HG02642 (cell line): ENCODE measurements at regions not wholly inside any gene's neighbourhood (a gene's known extent, or its start where the extent isn't known, plus 50 kb on each side); places are given as distances from the start of the nearest gene placed in this dataset.
"Not testable (repeated sequence)": the region's sequence is repeated elsewhere in the genome, so short reads cannot be mapped to it uniquely, and the experiment has no call there.

Source experiments
- ATAC-seq: cut with Tn5 transposase; IDR thresholded peaks from one replicate; pipeline ENCODE4 v1.9.1; 2021; ENCODE audit warnings: mild to moderate bottlenecking; ENCODE audit not compliant: unreplicated experiment, poor library complexity

GRCh38 chr20:51271931-51272330 is 249.0 kb upstream of the KCNG1 start:
- ATAC-seq = no peak

GRCh38 chr20:51271289-51271688 is 248.4 kb upstream of the KCNG1 start:
- ATAC-seq = not testable (repeated sequence)

- no peak for ATAC-seq
Observed at GRCh38 chr20:51269671-51270070, 246.8 kb upstream of the KCNG1 start.

- ATAC-seq = no peak
Observed at GRCh38 chr20:51267679-51268078, 244.8 kb upstream of the KCNG1 start.

GRCh38 chr20:51266353-51266752 is 243.4 kb upstream of the KCNG1 start:
- no peak for ATAC-seq

- ATAC-seq = no peak
Observed at GRCh38 chr20:51265361-51265760, 242.5 kb upstream of the KCNG1 start.

GRCh38 chr20:51262240-51262639 is 239.3 kb upstream of the KCNG1 start:
- ATAC-seq = no peak

- ATAC-seq = no peak
Observed at GRCh38 chr20:51259455-51259854, 236.5 kb upstream of the KCNG1 start.

GRCh38 chr20:51258582-51259165 is 235.8 kb upstream of the KCNG1 start:
- no peak for ATAC-seq

- no peak for ATAC-seq
Observed at GRCh38 chr20:51255417-51255816, 232.5 kb upstream of the KCNG1 start.

GRCh38 chr20:51253280-51253679 is 230.4 kb upstream of the KCNG1 start:
- ATAC-seq = no peak

- no peak for ATAC-seq
Observed at GRCh38 chr20:51249781-51250180, 226.9 kb upstream of the KCNG1 start.

GRCh38 chr20:51249215-51249614 is 226.3 kb upstream of the KCNG1 start:
- ATAC-seq = no peak

GRCh38 chr20:51244466-51244865 is 221.6 kb upstream of the KCNG1 start:
- ATAC-seq = no peak

- ATAC-seq = no peak
Observed at GRCh38 chr20:51238675-51239305, 215.9 kb upstream of the KCNG1 start.

GRCh38 chr20:51237791-51238190 is 214.9 kb upstream of the KCNG1 start:
- no peak for ATAC-seq

- ATAC-seq = no peak
Observed at GRCh38 chr20:51237278-51237677, 214.4 kb upstream of the KCNG1 start.

GRCh38 chr20:51236421-51236820 is 213.5 kb upstream of the KCNG1 start:
- ATAC-seq = no peak

- no peak for ATAC-seq
Observed at GRCh38 chr20:51233345-51233744, 210.4 kb upstream of the KCNG1 start.

GRCh38 chr20:51230727-51231126 is 207.8 kb upstream of the KCNG1 start:
- no peak for ATAC-seq

GRCh38 chr20:51228763-51229162 is 205.9 kb upstream of the KCNG1 start:
- no peak for ATAC-seq

GRCh38 chr20:51227744-51228143 is 204.8 kb upstream of the KCNG1 start:
- ATAC-seq = no peak
